PC-9 (cell line): ENCODE measurements at regions not wholly inside any gene's neighbourhood (a gene's known extent, or its start where the extent isn't known, plus 50 kb on each side); places are given as distances from the start of the nearest gene placed in this dataset.

Experiments
- EZH2 ChIP-seq: fragments of 200-600 bp; sonication (generic); IDR thresholded peaks from 2 replicates; pipeline ENCODE4 v1.8.0; 2017; ENCODE audit warnings: antibody characterized with exemption, low read depth
- TF ChIP-seq, protein P1 (sequence below): fragments of 200-600 bp; sonication (generic); conservative IDR thresholded peaks from 2 replicates; pipeline ENCODE4 v1.6.1; 2017; ENCODE audit warnings: mixed run types, antibody characterized with exemption, mild to moderate bottlenecking, moderate library complexity

DNA sequence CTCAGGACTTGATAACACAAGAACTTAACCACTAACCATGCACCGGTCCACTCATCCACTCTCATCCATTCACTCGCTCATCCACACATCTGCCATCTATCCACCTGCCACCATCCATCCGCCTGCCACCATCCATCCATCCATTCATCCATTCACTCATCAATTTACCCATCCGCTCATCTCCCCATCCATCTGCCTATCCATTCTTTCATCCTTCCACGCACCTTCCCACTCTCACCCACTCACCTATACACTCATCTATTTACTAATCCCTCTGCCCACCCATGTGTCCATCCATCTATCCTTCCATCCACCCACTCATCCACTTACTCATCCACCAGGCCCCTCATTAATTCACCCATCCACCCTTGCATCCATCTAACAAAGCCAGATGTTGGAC lies 131.0 kb downstream of the MRM1 start:
- TF ChIP-seq, protein P1, sequence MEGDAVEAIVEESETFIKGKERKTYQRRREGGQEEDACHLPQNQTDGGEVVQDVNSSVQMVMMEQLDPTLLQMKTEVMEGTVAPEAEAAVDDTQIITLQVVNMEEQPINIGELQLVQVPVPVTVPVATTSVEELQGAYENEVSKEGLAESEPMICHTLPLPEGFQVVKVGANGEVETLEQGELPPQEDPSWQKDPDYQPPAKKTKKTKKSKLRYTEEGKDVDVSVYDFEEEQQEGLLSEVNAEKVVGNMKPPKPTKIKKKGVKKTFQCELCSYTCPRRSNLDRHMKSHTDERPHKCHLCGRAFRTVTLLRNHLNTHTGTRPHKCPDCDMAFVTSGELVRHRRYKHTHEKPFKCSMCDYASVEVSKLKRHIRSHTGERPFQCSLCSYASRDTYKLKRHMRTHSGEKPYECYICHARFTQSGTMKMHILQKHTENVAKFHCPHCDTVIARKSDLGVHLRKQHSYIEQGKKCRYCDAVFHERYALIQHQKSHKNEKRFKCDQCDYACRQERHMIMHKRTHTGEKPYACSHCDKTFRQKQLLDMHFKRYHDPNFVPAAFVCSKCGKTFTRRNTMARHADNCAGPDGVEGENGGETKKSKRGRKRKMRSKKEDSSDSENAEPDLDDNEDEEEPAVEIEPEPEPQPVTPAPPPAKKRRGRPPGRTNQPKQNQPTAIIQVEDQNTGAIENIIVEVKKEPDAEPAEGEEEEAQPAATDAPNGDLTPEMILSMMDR = no peak
- TF ChIP-seq EZH2 = no peak
